ENCODE measurements at regions not wholly inside any gene's neighbourhood (a gene's known extent, or its start where the extent isn't known, plus 50 kb on each side); places are given as distances from the start of the nearest gene placed in this dataset.

DNA sequence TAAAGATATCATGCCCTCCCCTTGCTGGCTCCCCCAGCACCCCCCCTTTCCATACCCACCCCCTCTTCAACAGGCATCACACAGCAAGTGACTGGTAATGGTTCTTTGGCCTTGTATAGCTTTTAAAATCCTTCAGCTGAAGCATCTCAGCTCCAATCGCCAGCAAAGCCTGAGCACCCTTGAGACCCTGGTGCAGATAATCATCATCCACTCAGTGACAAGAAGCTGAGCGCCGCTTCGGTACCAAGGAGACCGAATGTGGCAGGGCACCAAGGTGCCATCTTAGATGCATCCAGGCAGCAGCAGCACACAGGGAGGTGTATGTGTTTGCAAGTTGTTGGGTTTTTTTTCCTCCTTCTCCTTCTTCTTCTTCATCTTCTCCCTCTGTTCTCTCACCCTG, 232.7 kb downstream of the BCL11A start:
- DNase-seq (ENCODE audit: low spot score): no peak

DNA sequence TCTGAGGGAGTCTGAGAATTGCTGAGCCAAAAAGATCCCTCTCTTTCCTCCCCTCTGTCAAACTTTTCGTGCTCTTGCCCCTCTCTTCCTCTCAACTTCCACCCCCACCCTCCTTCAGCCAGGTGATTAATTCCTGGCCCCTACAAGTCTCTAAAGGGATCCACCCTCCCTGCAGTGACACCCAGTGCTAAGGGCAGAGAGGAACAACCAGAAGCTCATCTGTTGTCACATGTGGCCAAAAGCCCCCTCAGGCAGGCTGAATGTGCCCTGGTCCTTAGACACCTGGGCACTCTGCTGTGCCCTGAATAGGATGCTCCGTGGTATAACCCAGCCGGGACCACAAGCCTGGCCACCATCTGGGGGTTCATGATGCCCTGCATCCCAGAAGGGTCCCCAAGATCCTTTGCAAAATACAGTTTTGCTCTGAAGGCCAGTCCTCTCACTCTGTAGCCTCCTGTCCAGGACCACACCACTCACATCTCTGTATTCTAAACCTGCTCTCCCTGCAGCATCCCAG, 234.4 kb downstream of the BCL11A start:
- no peak for DNase-seq (ENCODE audit: low spot score)

GRCh38 chr2:60318544-60318943, 234.9 kb downstream of the BCL11A start:
- no peak for DNase-seq (ENCODE audit: low spot score)

DNA sequence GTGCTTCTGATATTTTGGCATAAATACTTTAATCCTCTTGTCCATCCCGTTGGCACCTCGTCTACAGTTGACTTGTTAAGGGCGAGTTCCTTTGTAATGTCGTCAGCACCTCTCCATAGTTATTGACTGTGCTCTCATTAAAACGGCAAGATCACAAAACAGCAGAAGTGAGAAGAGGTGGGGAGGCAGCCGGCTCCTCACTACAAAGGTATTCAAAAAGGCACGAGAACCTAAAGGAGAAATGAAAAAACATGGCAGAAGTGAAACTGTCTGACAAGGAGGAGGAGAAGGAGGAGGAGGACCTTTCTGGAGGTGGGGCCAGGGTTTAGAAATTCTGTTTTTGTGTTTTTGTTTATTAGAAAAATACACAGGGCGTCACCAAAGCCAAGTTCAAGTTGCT, 235.6 kb downstream of the BCL11A start:
- DNase-seq (ENCODE audit: low spot score): no peak

GRCh38 chr2:60317034-60317386, 236.4 kb downstream of the BCL11A start:
- no peak for DNase-seq (ENCODE audit: low spot score)

- peak; percentile 60 for DNase-seq (ENCODE audit: low spot score)
Measured at GRCh38 chr2:60316381-60317033, 236.9 kb downstream of the BCL11A start.

GRCh38 chr2:60313470-60314172, 239.8 kb downstream of the BCL11A start:
- no peak for DNase-seq (ENCODE audit: low spot score)

DNA sequence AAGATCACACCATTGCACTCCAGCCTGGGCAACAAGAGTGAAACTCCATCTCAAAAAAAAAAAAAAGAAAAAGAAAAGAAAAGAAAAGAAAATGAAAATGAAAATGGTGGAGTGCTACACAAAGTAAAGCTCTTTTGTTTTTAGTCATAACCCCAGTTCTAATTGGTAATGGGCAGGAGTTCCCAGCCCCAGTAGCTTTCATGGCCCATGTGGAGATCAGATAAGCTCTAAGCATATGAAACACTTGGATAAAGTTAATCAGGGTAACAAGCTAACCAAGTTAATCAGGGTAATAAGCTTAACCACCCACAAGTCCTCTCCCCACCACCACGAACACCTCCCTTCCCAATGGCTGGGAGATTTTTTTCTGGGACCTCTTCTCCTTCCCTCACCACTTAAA, 240.8 kb downstream of the BCL11A start:
- DNase-seq (ENCODE audit: low spot score): no peak

DNA sequence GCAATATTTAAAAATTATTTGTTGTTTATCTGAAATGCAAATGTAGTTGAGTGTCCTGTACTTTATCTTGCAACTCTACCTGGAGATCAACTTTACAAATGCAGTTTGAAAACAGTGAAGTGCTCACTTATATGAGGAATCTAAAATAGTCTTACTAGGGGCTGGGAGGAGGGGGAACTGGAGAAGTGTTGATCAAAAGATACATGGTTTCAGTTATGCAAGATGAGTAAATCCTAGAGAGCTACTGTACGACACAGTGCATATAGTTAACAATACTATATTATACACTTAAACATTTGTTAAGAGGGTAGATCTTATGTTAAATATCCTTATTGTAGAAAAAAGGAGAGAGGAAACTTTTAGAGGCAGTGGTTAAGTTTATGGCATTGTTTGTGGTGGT, 241.9 kb downstream of the BCL11A start:
- DNase-seq (ENCODE audit: low spot score): no peak

DNA sequence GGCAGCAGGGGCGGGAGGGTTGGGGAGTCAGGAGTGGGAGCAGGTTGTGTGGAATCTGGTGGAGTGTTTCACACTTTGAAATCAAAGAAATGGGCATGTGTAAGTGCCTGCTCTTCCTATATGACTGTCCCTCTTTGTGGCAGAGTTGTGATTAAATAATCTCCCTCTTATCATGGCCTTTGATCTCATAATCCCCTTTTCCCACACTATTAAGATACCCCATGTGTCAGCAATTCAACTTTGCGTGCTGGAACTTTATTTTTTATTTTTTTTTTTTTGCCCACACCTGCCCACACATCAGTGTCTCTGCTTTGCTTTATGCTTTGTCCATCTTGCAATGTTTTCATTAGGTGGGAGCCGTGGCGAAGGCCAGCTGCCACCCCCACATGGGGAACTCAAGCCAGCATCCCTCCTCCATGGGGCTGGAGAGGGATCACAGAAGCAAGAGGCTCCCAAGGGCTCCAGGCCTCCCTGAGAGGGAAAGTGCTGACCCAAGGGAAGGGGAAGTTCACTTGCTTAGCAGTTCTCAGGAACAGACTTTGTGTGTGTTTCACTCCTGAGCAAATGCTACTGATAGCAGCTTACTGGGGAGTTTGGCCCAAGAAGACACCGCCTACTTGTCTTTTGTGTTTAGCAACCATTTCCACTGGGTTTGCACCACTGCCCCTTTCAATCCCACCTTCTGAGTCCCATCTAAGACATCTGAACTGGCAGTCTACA, 243.4 kb downstream of the BCL11A start:
- DNase-seq (ENCODE audit: low spot score): peak; percentile 74

- DNase-seq (ENCODE audit: low spot score): peak; percentile 50
Measured at GRCh38 chr2:60309336-60309735, 244.1 kb downstream of the BCL11A start.

GRCh38 chr2:60306267-60306861, 247.1 kb downstream of the BCL11A start:
- no peak for DNase-seq (ENCODE audit: low spot score)

- DNase-seq (ENCODE audit: low spot score): no peak
Measured at GRCh38 chr2:60303680-60304079, 249.8 kb downstream of the BCL11A start.

DNA sequence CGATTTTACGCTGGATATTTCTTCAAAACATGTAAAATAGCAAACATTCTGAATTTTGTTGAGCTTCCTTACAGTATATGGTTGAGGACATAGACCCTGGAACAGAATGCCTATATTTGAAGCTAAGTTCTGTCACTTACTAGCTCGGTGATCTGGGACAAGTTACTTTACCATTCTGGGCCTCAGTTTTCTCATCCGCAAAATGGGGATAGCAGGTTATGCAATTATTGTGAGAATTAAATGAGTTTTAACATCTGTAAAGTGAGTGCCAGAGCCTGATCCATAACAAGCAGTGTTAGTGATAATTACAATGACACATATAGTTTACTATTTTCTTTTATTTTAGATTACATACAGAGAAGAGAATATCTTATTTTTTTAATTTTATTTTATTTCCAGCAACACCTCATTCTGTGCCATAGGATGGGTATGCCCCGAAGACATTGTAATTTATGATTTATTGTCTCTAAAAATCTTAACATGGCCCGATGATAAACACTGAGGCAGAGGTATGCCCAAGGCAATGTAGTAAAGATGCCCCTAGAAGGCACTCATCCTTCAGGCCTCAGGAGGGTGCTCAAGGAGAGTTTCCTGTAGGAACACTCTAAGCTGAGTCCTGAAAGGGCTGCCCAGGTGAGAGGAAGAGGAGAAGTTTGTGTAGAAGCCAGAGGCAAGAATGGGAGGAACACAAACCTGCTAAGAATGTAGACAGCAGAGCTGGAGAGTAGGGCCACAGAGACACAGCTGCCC, 250.9 kb downstream of the BCL11A start:
- DNase-seq (ENCODE audit: low spot score): no peak

DNA sequence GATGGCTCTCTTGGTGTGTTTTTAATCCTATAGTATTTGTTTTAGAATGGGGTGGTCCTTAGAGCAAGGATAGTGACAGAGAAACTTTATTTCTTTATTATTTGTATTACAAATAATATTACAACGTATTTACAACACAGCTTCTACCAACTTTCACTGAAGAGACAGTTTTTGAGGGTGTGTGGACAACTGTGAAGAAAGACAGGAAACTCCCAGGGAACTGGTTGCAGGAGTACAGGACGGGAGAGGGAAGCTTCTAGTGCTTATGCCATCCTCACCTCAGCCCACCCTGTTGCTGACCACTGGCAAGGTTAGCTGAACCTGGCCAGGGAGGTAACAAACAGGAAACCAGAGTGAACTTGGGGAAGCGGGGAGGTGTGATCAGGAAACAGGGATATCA, 251.7 kb downstream of the BCL11A start:
- DNase-seq (ENCODE audit: low spot score): no peak

- no peak for DNase-seq (ENCODE audit: low spot score)
Measured at GRCh38 chr2:60299179-60299578, 254.3 kb downstream of the BCL11A start.

- no peak for DNase-seq (ENCODE audit: low spot score)
Measured at GRCh38 chr2:60298006-60298696, 255.3 kb downstream of the BCL11A start.

- peak; percentile 23 for DNase-seq (ENCODE audit: low spot score)
Measured at GRCh38 chr2:60297296-60298005, 256.0 kb downstream of the BCL11A start.

- no peak for DNase-seq (ENCODE audit: low spot score)
Measured at GRCh38 chr2:60296219-60296955, 257.1 kb downstream of the BCL11A start.

DNA sequence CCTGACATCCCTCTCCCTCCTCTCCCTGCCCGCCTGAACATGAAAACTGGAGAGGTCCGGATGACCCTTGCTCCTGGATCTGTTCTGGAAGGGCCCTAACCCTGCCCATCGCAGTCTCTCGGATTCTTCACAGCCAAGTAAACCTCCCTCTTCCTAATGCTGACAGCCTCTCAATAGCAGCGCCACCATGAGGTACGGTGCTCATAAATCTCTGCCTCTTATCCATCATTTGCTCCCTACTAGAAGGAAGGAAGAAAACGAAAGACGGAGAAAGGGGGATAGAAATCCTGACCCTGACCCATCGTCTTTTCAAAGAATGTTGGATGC, 257.9 kb downstream of the BCL11A start:
- no peak for DNase-seq (ENCODE audit: low spot score)
